K562 (cell line): ENCODE measurements at regions not wholly inside any gene's neighbourhood (a gene's known extent, or its start where the extent isn't known, plus 50 kb on each side); places are given as distances from the start of the nearest gene placed in this dataset.

Experiments used
- ATAC-seq: fragments of 200-7000 bp; cut with Tn5 transposase; 3 replicates; pipeline ENCODE4 v1.9.1; 2020; ENCODE audit warnings: moderate library complexity
- BruUV-seq: library from RNA; stranded (reverse); fragments of 400-500 nt; replicated peaks from 2 replicates; lab custom pipeline; 2021; lab: Mats Ljungman, UMichigan
- CTCF ChIA-PET: fragments of 300-600 bp; formaldehyde crosslinking; extraction: SDS; loops from one replicate; lab custom pipeline; 2021; ENCODE audit warnings: low intra/inter-chr PET ratio; lab: Yijun Ruan, JAX
- POLR2A ChIA-PET: fragments of 300-600, 350-650 bp; sonication (Branson Sonifier 250); formaldehyde crosslinking; extraction: SDS; loops from one replicate; lab custom pipeline; 2021; ENCODE audit warnings: antibody characterized with exemption, inconsistent platforms; lab: Yijun Ruan, JAX
- DNase-seq, 4 experiments: peaks; one replicate each; pipeline versions ENCODE4 v3.0.0 to v3.0.0-alpha.2; 2011 to 2018; ENCODE audit warnings: low spot score in 3 of 4, mixed read lengths in 3 of 4; ENCODE audit errors: extremely low read depth in 1 of 4
- FAIRE-seq: peaks from 2 replicates; lab custom pipeline; 2011; peaks lifted over from hg19 to GRCh38; lab: Jason Lieb, UNC
- H2AFZ ChIP-seq: 2 replicates; pipeline ENCODE4 v1.6.0; 2011; ENCODE audit warnings: low read depth, low read length, control low read depth, inconsistent platforms
- H3K27ac ChIP-seq: fragments of 200-600 bp; 3 replicates; pipeline ENCODE4 v1.8.0; 2011; ENCODE audit warnings: low read depth, mild to moderate bottlenecking, control low read depth, inconsistent platforms, low read length, moderate library complexity, mixed read lengths; ENCODE audit errors: extremely low read depth
- H3K27me3 ChIP-seq, 2 experiments: fragments of 300-600 bp in 1 of 2; 2 replicates in 1 of 2; 3 replicates in 1 of 2; pipeline versions ENCODE4 v1.6.0 to v1.8.0; 2011; ENCODE audit warnings: inconsistent platforms in 2 of 2, low read length in 2 of 2, mild to moderate bottlenecking in 1 of 2, mixed read lengths in 1 of 2, moderate library complexity in 1 of 2; ENCODE audit not compliant: control insufficient read depth in 2 of 2, insufficient read depth in 2 of 2
- H3K36me3 ChIP-seq: fragments of 300-600 bp; 3 replicates; pipeline ENCODE4 v1.8.0; 2011; ENCODE audit warnings: mild to moderate bottlenecking, low read length, inconsistent platforms; ENCODE audit not compliant: control insufficient read depth, insufficient read depth
- H3K4me1 ChIP-seq, 2 experiments: fragments of 200-600 bp in 1 of 2; replicated peaks in 1 of 2; 2 replicates in 1 of 2; 3 replicates in 1 of 2; pipeline versions ENCODE4 v1.5.1 to v1.8.0; 2011; ENCODE audit warnings: inconsistent platforms in 2 of 2, low read length in 2 of 2, mild to moderate bottlenecking in 1 of 2, mixed read lengths in 1 of 2, moderate library complexity in 1 of 2; ENCODE audit not compliant: control insufficient read depth in 2 of 2, insufficient read depth in 2 of 2
- H3K4me2 ChIP-seq: 2 replicates; pipeline ENCODE4 v1.6.1; 2011; ENCODE audit warnings: low read length, control low read depth, inconsistent platforms, mixed read lengths; ENCODE audit not compliant: insufficient read depth
- H3K4me3 ChIP-seq: fragments of 200-600 bp; sonication (generic), shearing (Covaris generic); 2 replicates; pipeline ENCODE4 v1.5.1; 2016; ENCODE audit warnings: control low read depth, inconsistent platforms
- H3K79me2 ChIP-seq: fragments of 200-600 bp; 3 replicates; pipeline ENCODE4 v1.8.0; 2011; ENCODE audit warnings: low read length, inconsistent platforms; ENCODE audit not compliant: control insufficient read depth, insufficient read depth
- H3K9ac ChIP-seq, 2 experiments: 2 replicates each; pipeline versions ENCODE4 v1.6.0 to v1.6.1; 2011; ENCODE audit warnings: low read depth in 2 of 2, low read length in 2 of 2, control low read depth in 1 of 2, inconsistent platforms in 1 of 2, mild to moderate bottlenecking in 1 of 2, mixed read lengths in 1 of 2; ENCODE audit not compliant: insufficient read depth in 1 of 2
- H3K9me1 ChIP-seq: one replicate; pipeline ENCODE4 v1.6.0; 2011; ENCODE audit warnings: inconsistent platforms, mild to moderate bottlenecking, low read length, moderate library complexity; ENCODE audit not compliant: control insufficient read depth, insufficient read depth
- H3K9me3 ChIP-seq: replicated peaks from 2 replicates; pipeline ENCODE4 v1.5.1; 2011; ENCODE audit warnings: low read depth, low read length, inconsistent platforms; ENCODE audit not compliant: control insufficient read depth, insufficient read depth
- H4K20me1 ChIP-seq: replicated peaks from 2 replicates; pipeline ENCODE4 v1.6.1; 2011; ENCODE audit warnings: low read length, inconsistent platforms, mixed read lengths; ENCODE audit not compliant: control insufficient read depth, insufficient read depth
- ARID2 ChIP-seq: fragments of 450-650 bp; IDR thresholded peaks from 2 replicates; pipeline ENCODE4 v1.6.1; 2017; ENCODE audit warnings: antibody characterized with exemption, mild to moderate bottlenecking
- EZH2 ChIP-seq: IDR thresholded peaks from 2 replicates; pipeline ENCODE4 v1.6.1; 2012; ENCODE audit warnings: low read depth, mild to moderate bottlenecking, inconsistent platforms, low read length, borderline replicate concordance
- MAZ ChIP-seq, 2 experiments: fragments of 450-650 bp in 1 of 2; sonication (generic) in 1 of 2; formaldehyde crosslinking; IDR thresholded peaks in 1 of 2; conservative IDR thresholded peaks in 1 of 2; 2 replicates each; pipeline versions ENCODE4 v1.4.0 to v1.5.0; 2020; ENCODE audit warnings: mild to moderate bottlenecking in 1 of 2, missing genetic modification reagents in 1 of 2
- NR2C1 ChIP-seq, 2 experiments: fragments of 450-650 bp; IDR thresholded peaks; 2 replicates each; pipeline ENCODE4 v1.6.1; 2017; ENCODE audit warnings: mild to moderate bottlenecking in 2 of 2, antibody characterized with exemption in 1 of 2, inconsistent platforms in 1 of 2, missing compliant biosample characterization in 1 of 2, missing genetic modification characterization in 1 of 2
- SNIP1 ChIP-seq: fragments of 450-650 bp; IDR thresholded peaks from 2 replicates; pipeline ENCODE4 v1.7.1; 2017; ENCODE audit warnings: low read depth, mild to moderate bottlenecking
- TCF7 ChIP-seq: sonication (generic); IDR thresholded peaks from 2 replicates; pipeline ENCODE4 v1.6.1; 2016; ENCODE audit warnings: antibody characterized with exemption, borderline replicate concordance
- TRIM28 ChIP-seq: fragments of 450-650 bp; IDR thresholded peaks from 2 replicates; pipeline ENCODE4 v1.6.1; 2017
- ZBTB33 ChIP-seq: sonication (generic); formaldehyde crosslinking; IDR thresholded peaks from 2 replicates; pipeline ENCODE4 v1.8.1; 2023; ENCODE audit warnings: mild to moderate bottlenecking, missing genetic modification reagents
- WGBS: fragments of 100-300 bp; shearing (Covaris generic); methylation state at CpG from one replicate; pipeline ENCODE4 v1.1.6; 2016; ENCODE audit warnings: low coverage, mixed read lengths; ENCODE audit not compliant: insufficient coverage; ENCODE audit errors: missing lambda C conversion rate; 5-methylcytosine and 5-hydroxymethylcytosine counted together
- in situ Hi-C: fragments of 300-500 bp; cut with MboI; formaldehyde crosslinking; loops from 4 replicates; pipeline ENCODE4 v1.15.0; 2018; ENCODE audit warnings: inconsistent platforms, mixed read lengths
- intact Hi-C: fragments of 100-400 bp; cut with micrococcal nuclease; formaldehyde crosslinking; loops from 2 replicates; pipeline ENCODE4 v1.14.2; 2022

GRCh38 chr14:83372271-83372670 lies 1838.6 kb upstream of the SEL1L start:
- H3K27me3 ChIP-seq, result no peaks in the 10 kb centered on the region
- no TSS peak for BruUV-seq
- POLR2A ChIA-PET, result no interaction called here
- FAIRE-seq (no peak), DNase-seq (no peak), ATAC-seq (no peak)
- no peak for TF ChIP-seq MAZ (CRISPR knock-in tag; conservative IDR thresholded peaks at IDR 0.05 in 1 of 2, IDR thresholded peaks at IDR 0.05 in 1 of 2)
- TF ChIP-seq NR2C1 (IDR thresholded peaks at IDR 0.05), result no peak
- TF ChIP-seq NR2C1 (tag; IDR thresholded peaks at IDR 0.05), result no peak
- no peak for TF ChIP-seq SNIP1
- TF ChIP-seq EZH2, result no peak
- no peak for TF ChIP-seq ARID2
- TF ChIP-seq ZBTB33 (CRISPR knock-in tag), result no peak
- no peak for TF ChIP-seq TCF7
- TF ChIP-seq TRIM28, result no peak
- H3K36me3 ChIP-seq, result no peaks in the 10 kb centered on the region
- CTCF ChIA-PET, result no interaction called here
- no peak overlapping the region for H3K9ac ChIP-seq
- H2AFZ ChIP-seq, result no peak overlapping the region
- no peaks in the 10 kb centered on the region for H4K20me1 ChIP-seq
- H3K4me3 ChIP-seq, result no peak overlapping the region
- no peaks in the 10 kb centered on the region for H3K79me2 ChIP-seq
- no peaks in the 10 kb centered on the region for H3K9me3 ChIP-seq
- H3K4me2 ChIP-seq, result no peak overlapping the region
- H3K9me1 ChIP-seq, result no peaks in the 10 kb centered on the region
- in situ Hi-C loops, result no loop called here
- no peak overlapping the region for H3K27ac ChIP-seq
- 0% methylated on average over 1 of the region's 1 CpG for WGBS
- no peaks in the 10 kb centered on the region for H3K4me1 ChIP-seq
- intact Hi-C loops, result no loop called here
